GM18858 (cell line): ENCODE measurements at regions not wholly inside any gene's neighbourhood (a gene's known extent, or its start where the extent isn't known, plus 50 kb on each side); places are given as distances from the start of the nearest gene placed in this dataset.

ENCODE experiments used
- ATAC-seq: cut with Tn5 transposase; IDR thresholded peaks from one replicate; pipeline ENCODE4 v1.9.1; 2021; ENCODE audit not compliant: unreplicated experiment

DNA sequence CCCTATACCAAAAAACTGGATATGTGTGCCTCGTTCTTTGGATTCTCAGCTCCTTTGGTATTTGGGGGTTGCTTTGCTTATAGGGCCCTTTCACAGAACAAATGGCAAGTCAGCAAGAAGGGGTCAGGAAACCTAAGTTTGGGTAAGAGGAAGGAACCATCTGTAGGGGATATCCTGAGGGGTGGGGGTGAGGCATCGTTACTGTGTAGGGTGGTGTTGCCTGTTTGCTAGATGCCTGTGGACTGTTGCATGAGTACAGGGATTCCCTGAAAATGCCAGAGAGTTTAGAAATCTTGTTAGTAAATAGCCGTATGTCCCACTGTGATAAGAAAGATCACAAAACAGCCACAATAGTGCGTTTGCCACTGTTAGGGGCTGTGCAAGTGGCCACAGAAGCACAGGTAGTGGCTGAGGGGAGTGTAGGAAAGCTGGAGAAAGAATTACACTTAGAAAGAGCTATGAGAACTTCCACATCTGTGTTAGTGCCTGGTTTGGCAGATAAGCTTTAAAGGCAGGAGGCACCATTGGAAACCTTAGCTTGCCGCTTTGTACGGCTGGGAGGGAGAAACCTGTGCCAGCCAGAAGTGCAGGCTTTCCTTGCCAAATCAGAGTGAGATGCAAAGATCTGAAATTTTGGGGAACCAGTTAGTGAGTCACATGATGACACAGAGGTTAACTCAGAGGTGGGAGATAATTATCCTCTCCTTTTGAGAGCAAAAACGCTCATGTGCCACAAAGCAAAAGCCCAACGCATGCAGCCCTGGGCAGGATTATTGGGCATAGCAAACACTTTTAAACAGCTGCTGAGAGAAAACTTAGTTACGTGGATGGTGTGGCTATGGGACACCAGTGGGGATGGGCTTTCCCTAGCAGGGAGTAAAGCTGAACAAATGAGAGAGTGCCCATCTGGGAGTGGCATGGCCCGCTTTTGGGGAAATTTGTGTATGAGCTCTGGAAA lies 343.7 kb downstream of the ARAP2 start:
- no peak for ATAC-seq

DNA sequence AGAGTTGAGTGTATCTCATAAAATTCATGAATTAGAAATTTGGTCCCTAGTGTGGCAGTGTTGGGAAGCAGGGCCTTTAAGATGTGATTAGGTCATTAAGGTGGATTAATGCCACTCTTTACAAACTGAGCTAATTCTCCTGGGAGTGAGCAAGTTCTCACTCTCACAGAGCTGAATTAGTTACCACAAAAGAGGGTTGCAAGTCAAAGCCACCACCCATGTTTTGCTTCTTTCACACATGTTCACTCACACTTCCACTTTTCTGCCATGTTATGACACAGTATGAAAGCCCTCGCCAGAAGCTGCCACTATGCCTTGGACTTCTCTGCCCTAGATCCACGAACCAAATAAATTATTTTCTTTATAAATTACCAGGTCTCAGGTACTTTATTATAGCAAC lies 332.1 kb downstream of the ARAP2 start:
- ATAC-seq: peak; percentile 97

DNA sequence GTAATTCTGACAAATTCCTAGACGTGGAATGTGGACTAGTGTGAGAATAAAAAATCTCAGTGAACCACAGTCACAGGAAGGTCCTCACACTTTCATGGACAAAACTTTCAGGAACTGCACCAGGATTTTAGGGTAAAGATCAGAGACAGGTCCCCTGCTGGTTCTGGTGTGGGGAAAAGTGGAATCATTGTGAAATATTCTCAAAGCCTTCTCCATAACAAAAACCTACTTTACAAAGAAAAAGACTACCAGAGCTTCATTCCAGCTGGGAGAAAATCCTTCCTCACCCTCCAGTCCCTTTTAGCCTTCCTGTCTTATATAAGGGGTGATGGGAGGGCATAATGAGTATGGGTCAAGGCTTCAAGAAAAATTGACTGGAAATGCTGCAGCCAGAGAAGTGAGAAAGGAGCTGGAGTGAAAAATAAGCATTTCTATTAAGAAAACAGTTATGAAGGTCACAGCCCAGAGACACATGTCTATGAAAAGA lies 325.8 kb downstream of the ARAP2 start:
- no peak for ATAC-seq

DNA sequence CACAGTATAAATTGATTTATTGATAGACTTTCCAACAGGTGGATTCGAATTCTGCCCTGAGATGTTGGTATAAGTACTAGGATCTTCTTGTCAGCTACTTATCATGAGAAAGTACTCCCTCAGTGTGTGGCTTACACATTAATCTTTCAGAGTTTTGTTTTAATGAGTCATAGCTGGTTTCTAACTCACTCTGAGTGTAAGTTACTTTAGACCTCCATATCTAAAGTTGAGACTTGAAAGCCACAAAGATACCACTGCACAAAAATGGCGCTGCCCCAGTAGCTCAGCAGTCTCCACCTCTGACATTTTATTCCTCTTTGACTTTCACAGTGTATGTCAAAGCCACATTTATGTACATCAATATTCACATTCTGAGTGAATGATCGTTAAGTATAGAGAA lies 318.5 kb downstream of the ARAP2 start:
- ATAC-seq: peak; percentile 90

DNA sequence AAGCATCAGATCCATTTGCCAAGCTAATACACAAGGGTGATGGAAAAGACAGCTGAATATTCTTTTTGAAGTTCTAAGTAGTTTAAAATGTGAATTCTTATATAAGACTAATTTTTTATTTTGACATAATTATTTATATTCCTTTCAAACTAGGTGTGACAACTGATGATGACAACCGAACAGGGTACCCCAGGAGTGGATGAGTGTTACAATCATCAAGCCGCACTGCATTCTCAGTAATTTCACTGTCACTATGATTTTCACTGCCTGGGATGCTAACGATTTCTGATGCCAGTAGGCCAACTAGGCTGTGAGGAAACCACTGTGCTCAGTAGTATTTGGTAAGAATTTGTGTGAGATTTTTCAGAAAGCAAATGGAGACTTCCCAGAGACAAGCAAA lies 317.5 kb downstream of the ARAP2 start:
- no peak for ATAC-seq

DNA sequence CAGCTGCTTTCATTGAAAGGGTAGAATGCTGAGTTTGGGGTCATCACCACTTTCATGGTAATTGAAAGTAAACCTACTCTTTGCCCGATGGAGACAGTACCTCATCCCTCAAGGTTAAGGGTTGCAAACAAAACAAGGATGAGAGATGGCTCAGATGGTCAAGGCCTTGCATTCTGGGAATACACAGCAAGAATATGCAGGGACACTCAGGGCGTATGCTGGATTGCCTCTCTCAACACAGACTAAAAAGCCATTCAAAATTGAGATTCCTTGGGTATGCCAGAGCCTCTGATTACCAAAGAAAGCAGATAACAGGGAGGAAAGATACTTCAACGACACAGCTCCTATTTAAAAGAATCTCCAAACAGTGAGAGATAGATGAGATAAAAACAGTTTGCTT lies 310.4 kb downstream of the ARAP2 start:
- no peak for ATAC-seq

DNA sequence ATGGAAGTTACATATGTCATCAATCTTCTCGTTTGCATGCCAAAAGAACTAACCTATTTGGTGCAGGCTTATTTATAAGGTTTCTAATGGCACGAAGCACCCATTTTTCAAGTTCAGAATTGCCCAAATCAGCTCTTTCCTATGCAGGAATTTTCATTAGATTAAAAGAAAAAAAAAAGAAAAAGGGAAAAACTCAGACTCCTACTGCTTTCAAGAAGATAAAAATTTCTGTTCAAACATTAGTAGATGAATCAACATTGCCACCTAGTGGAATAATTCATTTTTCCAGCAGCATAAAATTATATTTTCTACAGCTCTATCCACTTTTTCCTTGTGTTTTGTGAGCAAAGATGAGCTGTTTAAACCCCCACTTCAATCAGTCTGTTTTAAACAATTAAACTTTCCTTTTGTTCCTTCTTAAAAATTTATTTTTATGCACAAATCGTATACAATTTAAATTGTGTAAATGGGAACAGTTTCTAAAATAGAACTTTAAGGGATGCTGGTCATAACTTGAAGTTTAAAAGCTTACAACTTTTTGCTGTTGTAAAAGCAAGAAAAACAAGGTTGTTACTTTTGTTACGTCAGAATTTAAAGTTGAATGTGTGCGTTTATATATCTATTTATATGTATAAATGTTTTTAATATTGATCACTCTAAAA lies 309.9 kb downstream of the ARAP2 start:
- no peak for ATAC-seq

DNA sequence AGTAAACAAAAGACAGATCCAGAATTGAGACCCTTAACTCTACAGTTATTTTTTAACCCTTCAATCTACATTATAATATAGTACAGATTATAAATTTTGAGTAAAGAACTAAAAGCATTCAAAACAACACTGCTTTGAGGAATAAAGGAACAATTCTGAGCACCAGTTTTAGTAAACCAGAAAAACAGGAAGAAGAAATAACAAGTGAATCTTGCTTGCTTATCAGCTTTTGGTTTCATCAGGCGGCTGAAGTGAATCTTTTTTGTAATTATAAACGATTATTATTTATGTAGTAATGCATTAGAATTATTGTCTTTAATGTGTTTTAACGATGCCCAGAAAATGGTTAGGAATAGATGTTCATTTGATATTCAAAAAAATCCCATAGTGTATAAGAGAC lies 305.4 kb downstream of the ARAP2 start:
- ATAC-seq: no peak

DNA sequence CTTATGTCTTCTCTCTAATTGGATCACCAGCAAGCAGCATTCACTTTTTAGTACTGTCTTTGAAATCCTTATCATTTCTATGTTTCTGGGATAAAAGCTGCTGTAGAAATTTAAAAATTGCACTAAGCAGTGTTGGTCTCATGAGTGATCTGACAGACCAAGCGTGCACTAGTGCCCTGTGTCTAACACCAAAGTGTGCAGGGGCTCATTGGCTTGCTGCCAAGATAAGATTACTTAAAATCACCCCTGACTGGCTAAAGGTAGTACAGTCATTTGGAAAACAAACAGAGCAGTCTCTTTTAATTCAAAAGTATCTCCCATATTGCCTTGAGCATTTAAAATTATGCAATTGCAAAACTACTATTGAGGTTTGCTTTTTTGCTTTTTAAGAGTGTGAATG lies 304.6 kb downstream of the ARAP2 start:
- ATAC-seq: no peak

DNA sequence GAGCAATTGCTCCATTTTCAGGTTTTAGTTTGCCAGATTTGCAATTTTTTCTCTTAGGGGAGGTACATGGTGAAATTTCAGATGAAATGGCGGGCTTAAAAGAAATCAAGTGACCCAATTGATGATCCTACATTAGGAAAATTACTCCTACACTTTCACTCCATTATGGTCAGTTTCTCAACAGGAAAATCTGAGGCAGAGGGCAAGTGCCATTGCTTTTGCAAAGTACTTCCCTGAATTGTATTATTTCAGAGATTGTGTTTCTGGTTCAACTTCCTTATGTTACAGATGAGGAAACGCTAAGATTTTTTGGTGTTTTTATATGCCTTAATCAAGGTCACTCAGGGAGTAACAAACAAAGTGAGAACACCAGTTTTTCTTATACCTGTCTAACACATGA lies 302.2 kb downstream of the ARAP2 start:
- ATAC-seq: no peak

DNA sequence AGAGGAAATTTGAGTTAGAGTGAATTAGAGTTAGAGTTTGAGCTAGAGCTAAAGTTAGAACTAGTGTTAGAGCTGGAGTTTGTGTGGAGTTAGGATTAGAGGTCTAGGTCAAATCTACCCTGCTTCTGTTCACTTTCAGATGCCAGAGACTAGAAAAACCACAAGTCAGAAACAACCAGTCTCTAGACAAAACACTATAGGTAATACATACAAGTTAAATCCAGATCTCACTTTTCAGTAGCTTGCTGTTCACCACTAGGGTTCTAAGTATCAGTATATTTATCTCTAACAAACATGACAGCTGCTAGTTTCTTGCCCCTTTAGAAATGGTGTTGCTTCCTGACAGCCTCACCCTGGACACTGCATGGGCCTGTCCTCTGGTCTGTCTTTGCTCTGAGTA lies 300.7 kb downstream of the ARAP2 start:
- no peak for ATAC-seq

DNA sequence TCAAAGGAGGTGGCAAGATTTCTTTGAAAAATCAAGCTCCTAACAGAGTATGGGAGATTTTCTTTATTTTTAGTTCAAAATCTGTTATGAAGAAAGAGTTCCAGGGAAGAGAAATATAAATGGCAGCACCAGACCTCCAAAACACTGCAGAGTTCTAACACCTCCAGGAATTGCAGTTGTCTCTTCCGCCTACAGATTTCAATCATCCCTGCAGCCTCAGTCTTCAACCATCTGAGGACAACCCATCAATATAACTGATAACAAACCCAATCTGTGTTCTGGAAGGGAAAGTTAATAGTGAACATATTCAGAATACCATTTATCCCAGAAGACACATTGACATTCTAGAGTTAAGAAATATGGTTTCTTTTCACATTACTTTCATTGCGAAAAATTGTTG lies 296.1 kb downstream of the ARAP2 start:
- ATAC-seq: no peak

DNA sequence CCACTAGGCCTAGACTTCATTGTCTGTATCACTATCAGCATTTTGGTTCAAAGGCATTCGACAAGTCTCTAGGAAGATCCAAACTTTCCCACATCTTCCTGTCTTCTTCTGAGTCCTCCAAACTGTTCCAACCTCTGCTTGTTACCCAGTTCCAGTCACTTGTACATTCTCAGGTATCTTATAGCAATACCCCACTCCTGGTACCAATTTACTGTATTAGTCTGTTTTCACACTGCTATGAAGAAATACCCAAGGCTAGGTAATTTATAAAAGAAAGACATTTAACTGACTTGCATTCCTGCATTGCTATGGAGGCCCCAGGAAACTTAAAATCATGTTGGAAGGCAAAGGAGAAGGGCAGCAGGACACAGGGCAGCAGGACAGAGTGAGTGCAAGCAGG lies 293.9 kb downstream of the ARAP2 start:
- no peak for ATAC-seq

DNA sequence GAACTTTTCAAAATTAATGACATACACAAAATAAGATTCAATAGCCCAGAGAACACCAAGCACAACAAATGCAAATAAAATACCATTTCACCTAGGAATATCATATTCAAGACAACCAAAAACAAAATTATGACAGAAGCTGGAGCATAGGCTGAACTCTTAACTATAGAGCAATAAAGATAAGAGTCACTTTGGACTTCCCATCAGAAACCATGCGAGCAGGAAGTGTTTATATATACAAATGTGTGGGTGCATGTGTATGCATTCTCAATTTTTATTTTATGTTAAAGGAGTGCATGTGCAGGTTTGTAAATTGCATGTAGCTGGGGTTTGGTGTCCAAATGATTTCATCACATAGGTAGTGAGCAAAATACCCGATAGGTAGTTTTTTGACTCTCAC lies 291.6 kb downstream of the ARAP2 start:
- no peak for ATAC-seq

DNA sequence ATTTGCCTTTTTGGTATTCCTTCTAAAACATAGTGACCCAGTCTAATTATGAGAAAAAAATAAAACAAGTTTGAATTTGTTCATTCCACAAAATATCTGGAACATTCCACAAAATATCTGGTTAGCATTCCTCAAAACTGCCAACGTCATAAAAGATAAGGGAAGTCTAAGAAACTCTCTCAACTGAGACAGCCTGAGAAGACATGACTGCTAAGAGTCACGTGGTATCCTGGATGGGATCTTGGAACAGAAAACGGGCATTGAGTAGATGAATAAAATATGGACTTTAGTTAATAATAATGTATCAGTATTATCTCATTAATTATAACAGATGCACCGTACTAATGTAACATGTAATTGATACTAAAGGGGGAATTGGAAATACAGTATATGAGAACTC lies 280.9 kb downstream of the ARAP2 start:
- no peak for ATAC-seq

DNA sequence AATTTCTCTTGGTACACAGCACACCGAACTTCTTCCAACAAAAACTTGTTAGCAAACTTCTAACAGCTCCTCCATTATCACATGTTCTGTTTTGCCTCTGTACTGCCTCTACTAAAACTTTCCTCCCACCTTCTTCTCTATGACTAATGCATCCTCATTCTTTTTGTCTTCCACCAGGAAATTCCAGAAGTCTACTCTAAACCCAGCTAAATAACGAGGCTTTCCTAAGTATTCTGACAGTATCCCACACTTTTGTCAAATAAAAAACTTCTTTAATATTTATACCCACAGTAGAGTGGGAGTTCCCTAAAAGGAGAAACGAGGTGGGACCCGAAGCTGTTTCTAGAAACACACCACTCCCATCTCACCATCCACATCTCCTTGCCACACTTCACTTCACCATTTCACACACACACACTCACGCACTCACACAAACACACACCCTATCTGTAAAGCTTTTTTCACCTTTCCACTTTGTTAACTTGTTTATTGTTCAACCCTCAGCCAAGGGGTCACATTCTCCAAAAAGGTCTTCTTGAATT lies 280.3 kb downstream of the ARAP2 start:
- ATAC-seq: no peak

DNA sequence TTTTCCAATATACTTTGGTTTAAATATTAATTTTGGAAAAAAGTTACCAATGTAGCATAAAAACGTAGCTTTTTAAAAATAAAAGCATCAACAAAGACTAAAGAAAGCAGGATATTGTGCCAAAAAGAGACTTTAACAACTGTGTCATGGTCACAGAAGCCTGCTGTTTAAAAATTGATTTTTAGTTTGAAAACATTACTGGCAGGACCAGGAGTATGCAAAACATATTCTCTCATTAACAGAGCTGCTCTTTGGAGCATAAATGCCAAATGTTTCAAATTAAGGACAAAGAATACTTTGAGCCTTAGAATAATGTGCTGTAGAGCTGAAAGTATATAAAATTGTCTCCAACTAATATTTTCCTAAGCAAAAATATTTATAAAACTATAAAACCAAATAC lies 279.0 kb downstream of the ARAP2 start:
- no peak for ATAC-seq

DNA sequence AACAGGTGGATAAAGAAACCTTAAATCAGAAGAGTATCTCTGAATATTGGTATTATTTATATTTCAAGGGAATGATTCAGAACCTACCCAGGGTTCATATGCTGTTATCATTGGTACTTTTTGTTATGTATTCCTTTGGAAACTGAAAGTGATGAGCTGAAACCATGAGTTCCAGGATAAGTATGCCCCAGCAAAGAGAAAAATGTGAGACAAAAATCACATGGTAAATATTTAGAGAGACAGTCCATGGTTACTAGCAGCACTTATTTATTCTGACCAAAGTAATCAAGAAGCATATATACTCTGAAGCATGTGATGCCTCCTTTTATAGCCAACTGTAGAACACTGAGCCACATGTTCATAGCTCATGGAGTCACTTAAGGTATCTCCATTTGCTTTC lies 277.7 kb downstream of the ARAP2 start:
- ATAC-seq: no peak

DNA sequence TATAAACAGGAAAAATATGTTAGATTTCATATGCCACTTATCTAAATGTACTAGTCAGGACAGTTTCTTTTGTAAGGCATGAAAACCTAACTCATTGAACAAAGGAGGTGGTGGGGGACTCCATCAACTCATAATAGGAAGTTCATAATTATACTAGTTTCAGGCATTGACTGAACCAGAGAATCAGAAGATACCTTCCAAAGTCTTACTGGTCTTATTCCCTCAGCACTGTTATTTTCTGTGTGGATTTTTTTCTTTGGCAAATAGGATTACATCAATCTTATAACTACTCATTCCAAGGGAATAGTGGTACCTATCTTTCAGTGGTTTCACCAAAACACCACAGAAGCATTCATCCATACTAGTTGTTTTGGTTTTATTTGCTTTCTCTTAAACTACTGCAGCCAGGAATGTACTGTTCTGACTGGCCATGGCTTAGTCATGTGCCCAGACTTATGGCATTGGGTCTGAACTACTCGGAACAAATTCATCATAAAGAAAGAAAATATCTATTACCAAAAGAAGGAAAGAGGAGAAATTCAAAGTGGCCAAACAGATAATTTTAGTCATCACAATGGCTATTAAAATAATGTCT lies 273.9 kb downstream of the ARAP2 start:
- ATAC-seq: peak; percentile 55

DNA sequence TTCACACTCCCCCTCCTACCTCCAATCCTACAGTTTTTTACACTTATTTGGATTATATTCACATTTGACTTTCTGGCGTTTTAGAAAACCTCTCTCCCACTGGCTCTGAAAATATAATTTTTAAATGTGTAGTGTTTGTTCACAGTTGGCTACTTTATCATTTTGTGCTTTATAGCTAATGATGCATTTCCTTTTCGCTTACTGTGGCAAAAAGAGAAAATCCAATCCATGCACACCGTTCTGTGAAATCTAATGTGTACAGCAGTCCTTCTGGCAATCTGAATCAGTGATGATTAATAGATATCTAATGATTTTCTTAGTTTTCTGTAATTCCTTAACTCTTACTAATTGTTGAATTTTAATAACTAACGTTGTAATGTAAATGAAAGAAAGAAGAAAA lies 271.5 kb downstream of the ARAP2 start:
- ATAC-seq: no peak

DNA sequence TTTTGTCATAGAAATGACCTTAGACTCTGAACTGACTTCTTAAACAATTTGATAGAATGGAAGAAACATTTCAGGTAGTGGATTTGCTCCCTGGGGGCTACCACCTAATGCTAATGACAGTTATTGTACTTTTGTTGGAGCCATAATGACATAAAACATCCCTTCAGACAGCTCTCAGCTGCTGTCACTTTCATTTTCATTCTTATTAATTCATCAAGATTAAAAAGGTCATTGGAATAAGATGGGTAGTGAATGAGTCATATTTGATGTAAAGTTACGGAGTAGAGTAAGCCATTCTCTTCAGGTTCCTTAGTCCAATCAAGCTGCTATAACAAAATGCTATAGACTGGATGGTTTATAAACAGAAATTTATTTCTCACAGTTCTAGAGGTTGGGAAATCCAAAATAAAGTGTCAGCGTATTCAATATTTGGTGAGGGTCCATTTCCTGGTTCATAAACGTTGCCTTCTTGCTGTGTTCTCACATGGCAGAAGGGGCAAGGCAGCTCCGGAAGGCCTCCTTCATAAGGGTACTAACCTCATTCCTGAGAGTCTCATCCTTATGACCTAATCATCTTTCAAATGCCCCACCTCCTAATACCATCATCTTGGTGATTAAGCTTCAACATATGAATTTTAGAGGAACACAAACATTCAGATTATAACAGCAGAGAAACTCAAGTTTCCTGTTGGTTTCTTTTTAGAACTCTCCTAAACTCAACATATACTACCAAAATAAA lies 268.5 kb downstream of the ARAP2 start:
- peak; percentile 44 for ATAC-seq
